ENCODE measurements at regions not wholly inside any gene's neighbourhood (a gene's known extent, or its start where the extent isn't known, plus 50 kb on each side); places are given as distances from the start of the nearest gene placed in this dataset.

GRCh38 chr6:142008016-142008735 is 124.5 kb upstream of the GJE1 start:
- TF ChIP-seq CTCF (IDR thresholded peaks at IDR 0.05) (no peak), POLR2A (IDR thresholded peaks at IDR 0.05) (no peak)
